Sigmoid colon (tissue), 6 donors: ENCODE measurements at regions not wholly inside any gene's neighbourhood (a gene's known extent, or its start where the extent isn't known, plus 50 kb on each side); places are given as distances from the start of the nearest gene placed in this dataset.

ENCODE experiments used
- DNase-seq: peaks from one replicate; pipeline ENCODE4 v3.0.0-alpha.2; 2019
- H3K27ac ChIP-seq, 4 donors: fragments of 200-600 bp; sonication (generic); one replicate each; pipeline ENCODE4 v1.5.1; 2016 to 2019; ENCODE audit warnings: mild to moderate bottlenecking in 1 of 4
- H3K27me3 ChIP-seq, 3 donors: fragments of 200-600 bp; sonication (generic); one replicate each; pipeline ENCODE4 v1.5.1; 2019; ENCODE audit warnings: mild to moderate bottlenecking in 1 of 3
- H3K36me3 ChIP-seq, 4 donors: fragments of 200-600 bp; sonication (generic); one replicate each; pipeline ENCODE4 v1.5.1; 2016 to 2019
- H3K4me1 ChIP-seq, 4 donors: fragments of 200-600 bp; sonication (generic); one replicate each; pipeline ENCODE4 v1.5.1; 2017 to 2019
- H3K4me3 ChIP-seq, 4 donors: fragments of 200-600 bp; sonication (generic); one replicate each; pipeline ENCODE4 v1.5.1; 2017 to 2019; ENCODE audit warnings: mild to moderate bottlenecking in 2 of 4, moderate library complexity in 1 of 4
- H3K9me3 ChIP-seq, 4 donors: fragments of 200-600 bp in 3 of 4; sonication (generic) in 3 of 4; one replicate each; pipeline versions ENCODE4 v1.5.1 to v1.6.1; 2013 to 2019
- CTCF ChIP-seq, 4 experiments: fragments of 450-650 bp in 3 of 4; fragments of 200-600 bp in 1 of 4; IDR thresholded peaks; one replicate each; pipeline ENCODE4 v1.5.1; 2016 to 2019; ENCODE audit warnings: antibody characterized with exemption in 4 of 4, mild to moderate bottlenecking in 3 of 4, moderate library complexity in 2 of 4
- EP300 ChIP-seq, 4 donors: sonication (generic); formaldehyde crosslinking; IDR thresholded peaks; one replicate each; pipeline ENCODE4 v1.6.1; 2017; ENCODE audit warnings: antibody characterized with exemption in 4 of 4
- POLR2A ChIP-seq, 2 donors: fragments of 450-650 bp; IDR thresholded peaks; one replicate each; pipeline ENCODE4 v1.6.1; 2016; ENCODE audit warnings: antibody characterized with exemption in 2 of 2, mild to moderate bottlenecking in 2 of 2, moderate library complexity in 2 of 2
- POLR2AphosphoS5 ChIP-seq, 4 donors: sonication (generic); formaldehyde crosslinking; IDR thresholded peaks; one replicate each; pipeline ENCODE4 v1.6.1; 2017; ENCODE audit warnings: antibody characterized with exemption in 4 of 4
- WGBS, 2 donors: extraction: QIAGEN DNeasy Blood & Tissue Kit; methylation state at CpG; one replicate each; pipeline ENCODE4 v1.1.7; 2013; 5-methylcytosine and 5-hydroxymethylcytosine counted together
- intact Hi-C: fragments of 100-400 bp; cut with DNase I; formaldehyde crosslinking; loops from one replicate; pipeline ENCODE4 v1.15.1; 2023
- donor health status: healthy with polysubstance abuse.
- donor health status: healthy.

GRCh38 chr2:122378521-122378920 lies 623.1 kb downstream of the TSN start:
- H3K36me3 ChIP-seq = no peaks in the 10 kb centered on the region
- H3K4me3 ChIP-seq = no peak overlapping the region
- intact Hi-C loops = no loop called here
- DNase-seq = no peak
- no peak for TF ChIP-seq CTCF (IDR thresholded peaks at IDR 0.05)
- no peak for TF ChIP-seq POLR2A (IDR thresholded peaks at IDR 0.05)
- TF ChIP-seq POLR2AphosphoS5 (IDR thresholded peaks at IDR 0.05) = no peak
- no peak for TF ChIP-seq EP300 (IDR thresholded peaks at IDR 0.05)
- H3K27ac ChIP-seq = no peak overlapping the region
- WGBS, 2 donors = 90 to 95% methylated on average over 1 of the region's 1 CpG
- no peaks in the 10 kb centered on the region for H3K27me3 ChIP-seq
- no peaks in the 10 kb centered on the region for H3K4me1 ChIP-seq
- no peaks in the 10 kb centered on the region for H3K9me3 ChIP-seq

- Histone ChIP-seq H3K4me3 (no peak overlapping the region), H3K27ac (no peak overlapping the region), H3K36me3 (no peaks in the 10 kb centered on the region), H3K4me1 (no peaks in the 10 kb centered on the region), H3K9me3 (peaks cover 0 to 8% (median 2%) of the 10 kb centered on the region in 4 donors), H3K27me3 (no peaks in the 10 kb centered on the region)
- intact Hi-C loops = no loop called here
- TF ChIP-seq EP300 (IDR thresholded peaks at IDR 0.05) = no peak
- no peak for TF ChIP-seq POLR2AphosphoS5 (IDR thresholded peaks at IDR 0.05)
- no peak for TF ChIP-seq POLR2A (IDR thresholded peaks at IDR 0.05)
- TF ChIP-seq CTCF (IDR thresholded peaks at IDR 0.05) = no peak
- 21 to 77% methylated on average over 4 of the region's 4 CpGs for WGBS, 2 donors
- no peak for DNase-seq
These were observed 629.4 kb downstream of the TSN start for GRCh38 chr2:122384768-122385333.

- Histone ChIP-seq H3K36me3 (no peaks in the 10 kb centered on the region), H3K27me3 (no peaks in the 10 kb centered on the region), H3K4me1 (no peaks in the 10 kb centered on the region), H3K9me3 (peaks cover 0 to 8% (median 2%) of the 10 kb centered on the region in 4 donors), H3K4me3 (no peak overlapping the region), H3K27ac (no peak overlapping the region)
- 87 to 88% methylated on average over 3 of the region's 3 CpGs for WGBS, 2 donors
- TF ChIP-seq CTCF (IDR thresholded peaks at IDR 0.05) (no peak), POLR2AphosphoS5 (IDR thresholded peaks at IDR 0.05) (no peak), EP300 (IDR thresholded peaks at IDR 0.05) (no peak), POLR2A (IDR thresholded peaks at IDR 0.05) (no peak)
- intact Hi-C loops = no loop called here
- no peak for DNase-seq
These were observed 632.8 kb downstream of the TSN start for GRCh38 chr2:122388208-122388607.

- no peak for DNase-seq
- TF ChIP-seq POLR2A (IDR thresholded peaks at IDR 0.05) (no peak), POLR2AphosphoS5 (IDR thresholded peaks at IDR 0.05) (no peak), CTCF (IDR thresholded peaks at IDR 0.05) (no peak), EP300 (IDR thresholded peaks at IDR 0.05) (no peak)
- Histone ChIP-seq H3K4me1 (no peaks in the 10 kb centered on the region), H3K27ac (no peak overlapping the region), H3K27me3 (no peaks in the 10 kb centered on the region), H3K36me3 (no peaks in the 10 kb centered on the region), H3K9me3 (peaks cover 0 to 8% (median 2%) of the 10 kb centered on the region in 4 donors), H3K4me3 (no peak overlapping the region)
- 86% methylated on average over 4 of the region's 4 CpGs for WGBS, 2 donors
- intact Hi-C loops = no loop called here
These were observed 634.2 kb downstream of the TSN start for GRCh38 chr2:122389694-122390093.

GRCh38 chr2:122390406-122390805 lies 635.0 kb downstream of the TSN start:
- WGBS, 2 donors = 16 to 48% methylated on average over 1 of the region's 1 CpG
- Histone ChIP-seq H3K9me3 (peaks cover 0 to 8% (median 2%) of the 10 kb centered on the region in 4 donors), H3K36me3 (no peaks in the 10 kb centered on the region), H3K27me3 (no peaks in the 10 kb centered on the region), H3K27ac (no peak overlapping the region), H3K4me1 (no peaks in the 10 kb centered on the region), H3K4me3 (no peak overlapping the region)
- TF ChIP-seq CTCF (IDR thresholded peaks at IDR 0.05) (no peak), POLR2A (IDR thresholded peaks at IDR 0.05) (no peak), POLR2AphosphoS5 (IDR thresholded peaks at IDR 0.05) (no peak), EP300 (IDR thresholded peaks at IDR 0.05) (no peak)
- DNase-seq = no peak
- intact Hi-C loops = no loop called here
